ENCODE measurements at regions not wholly inside any gene's neighbourhood (a gene's known extent, or its start where the extent isn't known, plus 50 kb on each side); places are given as distances from the start of the nearest gene placed in this dataset.

GRCh38 chr16:14338969-14339368, 267.9 kb downstream of the MRTFB start:
- H3K36me3 ChIP-seq (ENCODE audit: control insufficient read depth, insufficient read depth, low read length), result no peaks in the 10 kb centered on the region
- no peaks in the 10 kb centered on the region for H3K27me3 ChIP-seq (replicated peaks; ENCODE audit: control insufficient read depth, insufficient read depth, low read length)
- DNase-seq (ENCODE audit: extremely low read depth, insufficient read length), result no peak
- no peak overlapping the region for H3K4me3 ChIP-seq (replicated peaks; ENCODE audit: low read depth, low read length)
- no peak for TF ChIP-seq CTCF (IDR thresholded peaks at IDR 0.05; ENCODE audit: insufficient read depth, low read length, poor library complexity, severe bottlenecking)

- Histone ChIP-seq H3K4me3 (replicated peaks; ENCODE audit: low read depth, low read length) (no peak overlapping the region), H3K27me3 (replicated peaks; ENCODE audit: control insufficient read depth, insufficient read depth, low read length) (no peaks in the 10 kb centered on the region), H3K36me3 (ENCODE audit: control insufficient read depth, insufficient read depth, low read length) (no peaks in the 10 kb centered on the region)
- no peak for TF ChIP-seq CTCF (IDR thresholded peaks at IDR 0.05; ENCODE audit: insufficient read depth, low read length, poor library complexity, severe bottlenecking)
- DNase-seq (ENCODE audit: extremely low read depth, insufficient read length), result no peak
Measured at GRCh38 chr16:14338236-14338635, 267.1 kb downstream of the MRTFB start.

- TF ChIP-seq CTCF (IDR thresholded peaks at IDR 0.05; ENCODE audit: insufficient read depth, low read length, poor library complexity, severe bottlenecking), result no peak
- H3K36me3 ChIP-seq (ENCODE audit: control insufficient read depth, insufficient read depth, low read length), result no peaks in the 10 kb centered on the region
- no peaks in the 10 kb centered on the region for H3K27me3 ChIP-seq (replicated peaks; ENCODE audit: control insufficient read depth, insufficient read depth, low read length)
- DNase-seq (ENCODE audit: extremely low read depth, insufficient read length), result no peak
- H3K4me3 ChIP-seq (replicated peaks; ENCODE audit: low read depth, low read length), result no peak overlapping the region
Measured at GRCh38 chr16:14337303-14338191, 266.4 kb downstream of the MRTFB start.

DNA sequence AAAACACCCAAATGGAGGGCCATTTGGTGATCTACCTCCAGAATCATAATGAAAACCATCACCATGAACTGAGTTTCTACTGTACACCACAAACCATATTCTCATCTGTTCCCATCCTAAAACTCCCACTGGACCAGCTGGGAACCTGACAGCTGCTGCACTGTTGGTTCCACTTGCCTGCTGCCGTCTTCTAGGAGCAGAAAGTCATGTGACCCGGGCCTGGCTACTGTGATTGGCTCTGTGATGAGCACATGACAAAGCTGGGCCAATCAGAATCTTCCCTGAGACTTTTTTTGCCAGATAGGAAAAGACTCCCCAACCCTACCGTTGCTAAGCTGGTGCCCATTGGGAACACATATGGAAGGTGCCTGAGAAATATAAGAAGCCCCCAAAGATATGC, 264.2 kb downstream of the MRTFB start:
- H3K4me3 ChIP-seq (replicated peaks; ENCODE audit: low read depth, low read length), result no peak overlapping the region
- TF ChIP-seq CTCF (IDR thresholded peaks at IDR 0.05; ENCODE audit: insufficient read depth, low read length, poor library complexity, severe bottlenecking), result no peak

DNA sequence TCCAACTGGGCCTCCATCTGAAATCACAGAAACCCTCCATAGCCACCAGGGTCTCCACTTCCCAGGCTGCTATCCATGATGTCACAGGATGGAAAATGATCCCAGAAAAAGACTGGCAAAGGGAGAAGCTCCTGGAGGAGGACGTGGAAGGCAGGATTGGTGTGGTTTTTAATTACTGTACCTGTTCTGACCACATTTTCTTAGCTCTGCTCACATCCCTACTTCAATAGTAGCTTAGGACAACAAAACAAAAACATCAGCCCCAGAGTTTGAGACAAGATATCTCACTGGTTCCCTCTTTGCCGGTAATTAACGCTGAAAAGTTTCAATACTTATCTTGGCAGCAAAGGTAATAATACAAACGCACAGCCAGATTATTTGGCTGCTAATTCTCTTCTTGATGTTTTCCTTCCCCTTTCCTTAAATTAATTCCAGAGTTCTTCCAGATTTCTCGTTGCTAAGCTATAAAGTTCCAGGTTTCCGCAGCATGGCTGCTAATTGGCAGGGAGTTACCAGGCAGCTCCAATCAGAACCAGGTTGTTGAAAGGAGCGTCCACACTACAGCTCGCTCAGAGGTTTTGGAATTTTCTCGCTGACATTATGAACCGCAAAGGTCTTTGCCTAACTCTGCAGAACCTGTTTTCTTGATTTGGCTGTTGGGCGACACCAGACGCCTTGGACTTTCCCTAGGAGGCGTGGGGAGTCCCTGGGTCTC, 263.4 kb downstream of the MRTFB start:
- Histone ChIP-seq H3K36me3 (ENCODE audit: control insufficient read depth, insufficient read depth, low read length) (no peaks in the 10 kb centered on the region; the same call in none of the 2 replicates), H3K27me3 (replicated peaks; ENCODE audit: control insufficient read depth, insufficient read depth, low read length) (no peaks in the 10 kb centered on the region), H3K4me3 (replicated peaks; ENCODE audit: low read depth, low read length) (no peak overlapping the region)
- no peak for DNase-seq (ENCODE audit: extremely low read depth, insufficient read length)
- no peak for TF ChIP-seq CTCF (IDR thresholded peaks at IDR 0.05; ENCODE audit: insufficient read depth, low read length, poor library complexity, severe bottlenecking)

More for the DNA sequence above, 264.2 kb downstream of the MRTFB start:
- Histone ChIP-seq H3K27me3 (replicated peaks; ENCODE audit: control insufficient read depth, insufficient read depth, low read length) (no peaks in the 10 kb centered on the region), H3K36me3 (ENCODE audit: control insufficient read depth, insufficient read depth, low read length) (no peaks in the 10 kb centered on the region)
- DNase-seq (ENCODE audit: extremely low read depth, insufficient read length), result no peak
